Fibroblast of skin of left quadriceps (primary cell): ENCODE measurements at regions not wholly inside any gene's neighbourhood (a gene's known extent, or its start where the extent isn't known, plus 50 kb on each side); places are given as distances from the start of the nearest gene placed in this dataset.
"Not testable (repeated sequence)": the region's sequence is repeated elsewhere in the genome, so short reads cannot be mapped to it uniquely, and the experiment has no call there.

Experiments used
- DNase-seq, 2 experiments: peaks; one replicate each; pipeline ENCODE4 v3.0.0-alpha.2; 2013; ENCODE audit warnings: low read depth in 2 of 2

DNA sequence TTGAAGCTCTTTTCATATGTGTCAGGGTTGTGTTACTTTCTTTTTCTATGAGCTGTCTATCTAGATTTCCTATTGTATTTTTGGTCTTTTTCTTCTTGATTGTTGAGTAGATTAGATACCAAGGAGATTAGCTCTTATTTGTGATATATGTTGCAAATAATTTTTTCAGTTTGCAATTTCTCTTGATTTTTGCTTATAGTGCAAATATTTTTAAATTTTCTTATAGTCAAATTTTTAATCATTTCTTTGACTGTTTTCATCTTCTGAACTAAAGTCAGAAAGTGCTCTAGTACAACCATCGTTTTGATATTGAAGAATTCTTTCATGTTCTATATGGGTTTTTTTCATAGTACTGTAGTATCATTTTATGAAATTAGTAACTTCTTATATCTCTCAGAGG is 193.7 kb downstream of the OSTF1 start:
- DNase-seq = no peak

DNA sequence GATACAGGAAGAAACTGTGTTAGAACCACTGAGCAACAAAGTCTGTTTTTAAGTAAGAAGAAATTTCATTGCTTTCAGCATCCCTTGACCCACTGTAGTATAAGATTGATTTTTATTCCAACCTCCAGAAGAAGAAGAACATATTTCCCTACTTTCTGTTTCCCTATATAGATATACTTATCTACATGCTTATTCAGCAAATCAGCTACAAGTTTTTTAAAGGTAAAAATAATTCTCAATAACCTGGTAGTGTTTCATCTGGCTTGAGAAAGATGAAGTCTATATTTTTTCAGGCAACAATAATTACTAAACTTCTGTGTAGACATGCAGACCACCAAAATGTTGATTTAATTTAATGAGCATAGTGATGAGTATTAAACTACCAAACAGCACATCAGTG is 201.0 kb downstream of the OSTF1 start:
- DNase-seq = no peak

DNA sequence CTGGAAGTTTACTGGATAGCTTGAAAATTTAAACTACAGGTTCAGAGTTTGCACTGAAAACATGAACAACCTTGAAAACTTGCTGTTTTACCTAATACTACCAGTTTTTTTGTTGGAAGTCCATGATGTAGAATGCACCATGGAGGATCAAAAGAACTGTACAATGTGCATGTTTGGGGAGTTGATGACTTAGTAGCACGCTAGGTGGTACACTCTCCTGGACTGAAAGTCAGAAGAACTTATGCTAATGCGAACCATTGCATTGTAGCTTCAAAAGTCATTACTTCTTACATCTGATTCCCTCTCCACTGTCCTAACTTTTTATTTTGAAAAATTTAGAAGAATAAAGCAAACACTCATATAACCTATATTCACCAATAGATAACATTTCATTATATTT is 211.0 kb downstream of the OSTF1 start:
- DNase-seq = no peak

DNA sequence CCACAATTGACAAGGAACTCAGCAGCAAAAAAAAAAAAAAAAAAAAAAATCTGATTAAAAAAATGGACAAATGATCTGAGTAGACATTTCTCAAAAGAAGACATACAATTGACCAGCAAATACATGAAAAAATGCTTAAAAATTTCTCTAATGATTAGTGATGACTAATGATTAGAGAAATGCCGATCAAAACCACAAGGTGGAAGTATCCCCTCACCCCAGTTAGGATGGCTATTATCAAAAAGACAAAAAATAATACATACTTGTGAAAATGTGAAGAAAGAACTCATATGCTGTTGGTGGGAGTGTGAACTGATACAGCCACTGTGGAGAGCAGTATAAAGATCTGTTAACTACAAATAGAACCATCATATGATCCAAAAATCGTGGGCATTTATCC is 245.3 kb downstream of the OSTF1 start:
- no peak for DNase-seq

DNA sequence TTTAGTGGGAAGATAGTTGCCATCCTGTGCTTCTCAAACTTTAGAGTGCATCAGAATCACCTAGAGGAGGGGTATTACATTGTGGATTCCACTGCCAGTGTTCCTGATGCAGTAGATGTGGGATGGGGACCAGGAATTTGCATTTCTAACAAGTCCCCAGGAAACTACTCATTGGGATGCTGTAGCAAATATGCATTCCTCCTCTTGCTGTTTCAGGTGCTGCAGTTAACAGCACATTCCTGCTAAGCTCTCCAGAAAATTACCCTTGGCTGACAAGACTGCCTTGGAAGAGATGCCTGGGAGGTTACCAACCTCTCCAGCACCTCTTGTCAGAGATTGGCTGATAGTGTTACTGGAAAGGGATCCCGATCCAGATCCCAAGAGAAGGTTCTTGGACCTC is 270.5 kb downstream of the OSTF1 start:
- DNase-seq = no peak

DNA sequence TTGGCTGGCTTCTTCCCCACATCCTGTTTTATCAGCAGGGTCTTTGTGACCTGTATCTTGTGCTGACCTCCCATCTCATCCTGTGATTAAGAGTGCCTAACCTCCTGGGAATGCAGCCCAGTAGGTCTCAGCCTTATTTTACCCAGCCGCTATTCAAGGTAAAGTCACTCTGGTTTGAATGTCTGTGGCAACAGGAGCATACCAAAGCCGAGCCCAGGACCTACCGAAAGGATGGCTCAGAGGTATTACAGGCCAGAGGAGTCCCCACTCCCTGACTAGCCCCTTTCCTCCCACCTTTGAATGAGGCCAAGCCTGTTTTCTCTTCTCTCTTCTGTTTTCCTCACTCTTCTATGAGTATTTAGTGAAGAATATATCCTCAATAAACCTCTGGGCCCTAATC is 271.3 kb downstream of the OSTF1 start:
- no peak for DNase-seq

DNA sequence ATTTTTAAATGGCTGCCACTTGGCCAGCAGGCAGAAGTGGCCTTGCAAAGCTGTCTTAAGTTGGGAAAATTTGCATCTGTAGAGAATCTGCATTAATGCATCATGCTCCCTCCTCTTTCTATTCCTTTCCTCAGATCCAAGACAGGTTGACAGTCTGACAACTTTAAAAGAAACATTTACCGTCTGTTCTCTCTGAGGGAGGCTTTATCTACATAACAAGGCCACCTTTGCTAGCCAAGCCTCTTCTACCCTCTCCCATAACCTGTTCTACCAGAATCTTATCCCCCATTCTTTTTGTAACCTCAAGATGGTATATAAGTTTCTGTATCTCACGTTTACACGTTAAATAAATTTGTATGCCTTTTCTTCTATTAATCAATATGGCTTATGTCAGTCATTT is 271.9 kb downstream of the OSTF1 start:
- no peak for DNase-seq

DNA sequence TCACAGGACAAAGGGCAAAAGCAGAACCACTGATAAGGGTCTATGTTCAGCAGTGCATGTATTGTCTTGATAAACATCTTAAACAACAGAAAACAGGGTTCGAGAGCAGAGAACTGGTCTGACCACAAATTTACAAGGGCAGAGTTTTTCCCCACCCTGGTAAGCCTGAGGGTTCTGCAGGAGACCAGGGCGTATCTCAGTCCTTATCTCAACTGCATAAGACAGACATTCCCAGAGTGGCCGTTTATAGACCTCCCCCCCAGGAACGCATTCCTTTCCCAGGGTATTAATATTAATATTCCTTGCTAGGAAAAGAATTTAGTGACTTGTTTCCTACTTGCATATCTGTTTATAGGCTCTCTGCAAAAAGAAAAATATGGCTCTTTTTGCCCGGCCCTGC is 274.1 kb downstream of the OSTF1 start:
- DNase-seq = not testable (repeated sequence)

DNA sequence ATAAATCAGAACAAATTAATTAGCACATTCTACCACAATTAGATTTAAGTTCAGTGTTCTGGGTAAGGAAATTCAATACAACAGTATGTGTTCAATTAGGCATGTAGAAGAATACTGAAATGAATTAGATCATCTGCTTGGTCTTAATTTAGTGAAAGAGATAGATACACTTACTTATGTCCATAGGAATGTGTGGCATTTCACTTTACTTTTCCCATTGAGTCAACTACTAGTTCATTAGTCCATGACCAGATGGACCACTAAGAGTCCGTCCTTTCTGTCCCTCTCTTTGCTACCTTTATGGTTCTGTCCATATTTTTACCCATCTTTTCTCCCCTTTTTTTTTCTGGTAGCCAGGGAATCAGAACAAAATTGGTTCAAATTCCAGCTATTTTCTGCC is 276.9 kb downstream of the OSTF1 start:
- DNase-seq = no peak

DNA sequence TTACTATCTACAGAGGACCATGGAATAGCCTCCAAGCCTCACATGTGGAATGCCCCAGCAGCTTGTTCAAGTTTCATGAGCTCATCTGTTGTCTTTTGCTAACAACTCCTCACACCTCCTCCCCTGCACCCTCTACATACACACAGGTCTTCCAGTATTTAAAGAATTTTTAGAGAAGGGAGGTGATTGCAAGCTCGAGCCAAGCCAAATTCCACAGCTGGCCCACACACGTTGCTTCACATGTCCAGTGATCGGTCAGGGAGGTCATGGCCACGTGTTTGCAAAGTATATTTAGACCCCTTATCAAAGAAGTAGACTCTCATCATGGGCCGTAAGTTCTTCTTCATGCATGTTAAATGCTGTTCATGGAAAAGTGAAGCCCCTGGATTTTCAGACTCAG is 281.7 kb downstream of the OSTF1 start:
- no peak for DNase-seq

DNA sequence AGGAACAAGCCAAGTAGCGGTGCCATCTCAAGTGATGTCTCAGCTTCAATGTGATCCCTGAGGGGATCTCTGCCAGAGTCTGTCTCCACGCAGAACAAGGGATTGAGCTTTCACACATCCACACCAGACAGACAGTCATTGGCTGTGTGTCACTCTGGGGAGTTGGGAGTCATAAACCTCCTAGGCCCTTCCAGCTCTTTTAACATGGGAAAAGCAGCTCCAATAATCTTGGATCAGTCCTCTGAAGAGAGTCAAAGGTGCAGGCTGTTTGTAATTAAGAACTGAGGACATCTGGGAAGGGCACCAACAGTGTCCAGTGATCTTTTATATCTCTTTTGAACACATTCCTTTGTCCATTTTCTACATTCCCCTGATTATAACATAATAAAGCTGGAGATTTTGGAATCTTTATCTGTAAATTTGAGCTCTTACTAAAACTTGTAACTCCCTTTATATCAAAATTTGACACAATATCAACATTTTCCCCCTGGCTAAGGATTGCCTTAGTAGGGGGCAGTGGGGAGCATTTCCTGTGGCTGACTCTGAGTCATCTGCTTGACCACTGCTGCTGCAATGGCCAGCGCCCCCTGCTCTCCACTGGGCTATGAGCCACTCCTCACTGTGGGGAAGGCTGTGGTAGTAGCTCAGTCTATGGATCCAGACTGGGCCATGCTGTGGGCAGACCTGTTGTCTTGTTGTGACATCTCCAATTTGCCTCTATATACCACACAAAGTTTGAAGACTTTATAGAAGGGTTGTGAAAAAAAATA is 284.4 kb downstream of the OSTF1 start:
- DNase-seq = no peak

DNA sequence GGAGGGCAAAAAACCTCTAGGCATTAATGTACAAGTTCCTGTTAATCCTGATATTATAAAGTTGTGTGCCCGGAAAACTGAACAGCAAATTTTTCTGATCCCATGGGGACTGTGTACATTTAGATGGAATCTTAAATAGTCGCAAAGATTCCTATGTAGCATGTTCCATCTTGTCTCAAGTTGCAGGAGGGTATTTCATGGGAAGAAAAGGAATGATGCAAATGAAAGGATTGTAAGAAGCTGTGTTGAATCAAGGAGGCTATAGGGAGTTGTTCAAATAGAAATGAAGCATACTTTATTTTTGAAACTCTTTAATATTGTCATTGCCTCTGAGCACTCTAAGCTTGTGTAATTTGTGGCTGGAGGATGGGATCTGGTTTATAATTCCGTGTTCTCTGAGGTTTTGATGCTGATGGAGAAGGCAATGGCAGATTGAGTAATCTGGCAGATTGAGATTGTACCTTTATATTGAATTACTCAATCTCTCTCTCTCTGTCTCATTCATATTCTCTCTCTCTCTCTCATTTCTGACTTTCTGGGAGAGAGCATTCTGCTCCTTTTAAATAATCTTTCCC is 288.5 kb downstream of the OSTF1 start:
- no peak for DNase-seq

DNA sequence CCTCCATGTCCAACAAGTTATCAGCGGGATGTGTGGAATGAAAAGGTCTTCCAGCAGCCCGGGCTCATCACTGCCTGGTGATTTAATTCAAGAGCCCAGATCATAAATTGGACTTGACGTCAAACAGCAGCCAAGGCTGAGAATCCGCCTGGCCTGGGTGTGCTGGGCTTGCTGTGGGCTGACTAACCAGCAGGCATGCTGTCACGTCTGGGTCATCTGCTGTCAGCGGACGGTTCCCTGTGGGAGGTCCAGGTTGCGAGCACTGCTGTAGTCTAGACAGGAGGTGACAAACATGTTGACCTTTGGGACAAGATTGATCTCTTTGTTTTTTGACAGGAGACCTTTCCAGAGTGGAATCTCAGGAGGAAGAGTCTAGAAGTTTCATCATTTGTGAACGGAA is 289.7 kb downstream of the OSTF1 start:
- no peak for DNase-seq

DNA sequence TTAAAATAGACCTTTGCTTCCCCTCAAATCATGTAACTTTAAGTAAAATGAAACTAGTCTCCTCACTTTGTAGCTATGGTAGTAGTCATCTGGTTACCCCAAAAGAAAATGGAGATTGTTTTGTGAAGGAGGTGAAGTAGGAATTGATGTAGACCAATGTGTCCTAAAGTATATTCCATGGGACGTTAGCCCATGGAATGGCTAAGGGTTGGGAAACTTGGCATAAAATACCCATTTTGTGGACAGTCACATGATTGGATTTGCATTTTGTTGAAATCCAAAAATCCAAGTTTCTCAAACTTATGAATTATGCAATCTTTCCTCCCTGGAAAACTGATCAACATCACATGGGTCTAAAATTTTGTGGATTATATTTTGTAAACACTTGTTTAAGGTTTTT is 290.6 kb downstream of the OSTF1 start:
- DNase-seq = no peak

DNA sequence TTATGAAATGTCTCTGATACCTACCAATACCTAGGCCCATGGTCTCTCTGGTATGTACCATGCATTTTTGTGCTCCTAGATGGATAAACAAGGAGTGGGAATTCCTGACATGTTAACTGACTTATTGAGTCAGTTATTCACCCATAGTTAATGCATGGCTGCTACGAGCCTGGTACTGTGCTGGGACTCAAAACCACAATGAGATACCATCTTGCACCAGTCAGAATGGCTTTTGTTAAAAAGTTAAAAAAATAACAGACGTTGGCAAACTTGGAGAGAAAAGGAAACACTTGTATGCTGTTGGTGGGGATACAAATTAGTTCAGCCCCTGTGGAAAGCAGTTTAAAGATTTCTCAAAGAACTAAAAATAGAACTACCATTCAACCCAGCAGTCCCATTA is 293.8 kb downstream of the OSTF1 start:
- DNase-seq = no peak

DNA sequence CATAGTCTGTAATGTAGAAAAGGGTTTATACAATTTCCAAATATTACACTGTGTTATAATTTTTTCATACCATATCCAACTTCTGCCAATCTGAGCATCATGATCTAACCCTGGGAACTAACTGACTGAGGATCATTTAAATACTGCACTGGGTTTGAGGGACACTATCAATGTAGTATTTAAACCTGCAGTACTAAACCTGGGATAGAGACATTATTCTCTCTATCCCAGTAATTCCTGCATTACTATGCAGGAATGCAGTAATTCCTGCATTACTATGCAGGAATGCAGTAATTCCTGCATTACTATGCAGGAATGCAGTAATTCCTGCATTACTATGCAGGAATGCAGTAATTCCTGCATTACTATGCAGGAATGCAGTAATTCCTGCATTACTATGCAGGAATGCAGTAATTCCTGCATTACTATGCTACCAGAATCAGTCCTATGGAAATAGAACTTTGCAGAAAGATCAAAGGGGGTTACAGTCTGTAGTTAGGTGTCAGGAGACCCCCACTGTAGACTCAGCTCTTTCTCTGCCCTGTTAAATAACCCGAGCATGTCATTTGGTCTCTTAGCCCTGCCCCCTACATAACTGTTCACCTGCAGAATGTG is 295.2 kb downstream of the OSTF1 start:
- DNase-seq = not testable (repeated sequence)

DNA sequence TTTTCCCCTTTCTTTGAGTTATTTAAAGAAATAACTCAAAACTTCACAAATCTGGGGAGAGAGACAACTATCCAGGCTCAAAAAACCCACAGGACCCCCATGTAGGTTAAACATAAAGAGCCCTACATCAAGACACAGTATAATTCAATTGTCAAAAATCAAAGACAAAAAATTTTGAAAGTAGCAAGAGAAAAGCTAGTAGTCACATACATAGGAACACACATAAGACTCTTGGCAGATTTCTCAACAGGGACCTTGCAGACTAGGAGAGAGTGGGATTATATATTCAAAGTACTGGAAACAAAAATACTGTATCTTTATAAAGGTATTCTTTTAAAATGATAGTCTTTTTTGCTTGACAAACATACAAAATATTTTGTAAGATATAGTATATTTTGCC is 296.9 kb downstream of the OSTF1 start:
- DNase-seq = no peak

DNA sequence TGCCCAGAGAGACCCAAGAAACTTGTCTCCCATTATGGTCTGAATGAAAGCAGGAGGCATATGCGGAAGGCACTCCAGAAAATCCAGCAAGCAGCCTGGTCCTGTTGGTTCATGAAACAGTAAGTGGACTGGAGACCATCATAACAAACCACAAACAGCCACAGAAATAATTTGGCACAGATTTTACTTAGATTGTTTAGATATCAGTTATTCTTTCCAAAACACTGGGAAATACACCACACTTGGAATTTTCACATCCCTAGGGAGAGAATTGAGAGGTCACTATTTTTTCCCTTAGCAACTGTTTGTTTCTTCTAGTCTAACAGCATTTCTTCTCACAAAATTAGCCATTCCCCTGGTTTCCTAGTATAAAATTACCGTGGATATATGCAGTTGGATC is 300.8 kb downstream of the OSTF1 start:
- no peak for DNase-seq

DNA sequence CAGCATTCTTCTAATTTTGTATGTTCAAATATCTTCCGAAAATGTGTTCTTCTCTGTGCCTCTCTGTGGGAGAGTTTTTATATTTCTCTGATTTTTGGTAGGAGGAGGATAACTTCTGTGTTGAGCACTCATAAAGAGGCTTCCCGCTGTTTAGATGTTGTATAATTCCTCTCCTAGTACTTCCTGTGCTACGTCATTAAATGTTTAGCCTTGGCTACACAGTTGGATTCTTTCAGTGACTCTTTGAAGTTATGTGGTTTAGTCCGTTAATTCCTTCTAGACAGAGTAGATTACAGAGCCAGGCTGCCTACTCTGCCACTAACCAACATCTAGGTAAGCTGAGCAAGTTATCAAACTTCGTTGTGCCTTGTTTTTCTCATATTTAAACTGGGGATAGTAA is 302.6 kb downstream of the OSTF1 start:
- DNase-seq = no peak

DNA sequence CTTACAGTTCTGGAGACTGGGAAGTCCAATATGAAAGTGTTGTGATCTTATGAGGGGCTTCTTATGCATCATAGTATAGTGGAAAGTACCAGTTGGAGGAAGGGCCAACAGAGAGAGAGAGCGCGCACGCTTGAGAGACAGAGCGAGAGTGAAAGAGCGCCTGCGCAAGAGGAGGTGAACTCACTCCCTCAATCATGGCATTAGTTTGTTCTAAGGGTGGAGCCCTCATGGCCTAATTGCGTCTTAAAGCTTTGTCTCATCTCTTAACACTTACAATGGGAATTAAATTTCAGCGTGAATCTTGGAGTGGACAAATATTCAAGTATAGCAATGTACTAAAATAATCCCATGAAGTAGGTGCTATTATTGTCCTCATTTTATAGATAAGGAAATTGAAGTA is 303.2 kb downstream of the OSTF1 start:
- DNase-seq = no peak

DNA sequence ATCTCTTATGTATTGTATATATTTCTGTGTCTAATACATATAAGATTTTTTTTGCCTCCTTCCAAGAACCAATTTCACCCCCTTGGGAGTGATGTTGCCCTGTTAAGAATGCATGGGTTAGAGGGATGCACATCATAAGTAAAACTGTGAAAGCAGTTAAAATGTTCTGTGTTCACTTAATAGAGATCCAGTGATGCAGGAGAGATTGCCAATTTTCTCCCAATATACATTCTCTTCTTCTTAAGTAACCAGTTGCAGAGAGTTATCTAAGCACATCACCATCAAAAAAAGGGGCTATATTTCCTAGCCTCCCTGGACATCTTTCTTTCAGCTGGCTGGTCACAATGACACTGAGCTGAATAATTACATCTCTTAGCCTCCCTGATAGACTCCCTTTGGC is 307.0 kb downstream of the OSTF1 start:
- DNase-seq = no peak

DNA sequence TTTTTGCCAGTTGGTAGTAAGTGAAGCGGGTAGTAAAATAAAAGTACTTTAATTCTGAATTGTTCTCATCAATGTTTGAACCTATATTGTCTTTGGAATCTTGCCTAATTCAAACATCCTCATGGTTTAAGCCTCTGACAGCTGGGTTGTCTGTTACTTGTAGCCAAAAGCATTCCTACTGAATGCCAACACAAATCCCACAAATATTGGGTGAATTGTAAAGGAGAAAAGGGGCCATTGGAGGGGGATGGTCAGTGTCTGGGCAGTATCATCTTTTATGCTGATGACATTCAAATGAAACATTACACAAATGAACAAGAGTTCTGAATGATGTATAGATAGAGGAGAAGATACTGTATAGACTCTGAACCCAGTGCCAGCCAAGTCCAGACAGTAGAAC is 309.5 kb downstream of the OSTF1 start:
- no peak for DNase-seq

DNA sequence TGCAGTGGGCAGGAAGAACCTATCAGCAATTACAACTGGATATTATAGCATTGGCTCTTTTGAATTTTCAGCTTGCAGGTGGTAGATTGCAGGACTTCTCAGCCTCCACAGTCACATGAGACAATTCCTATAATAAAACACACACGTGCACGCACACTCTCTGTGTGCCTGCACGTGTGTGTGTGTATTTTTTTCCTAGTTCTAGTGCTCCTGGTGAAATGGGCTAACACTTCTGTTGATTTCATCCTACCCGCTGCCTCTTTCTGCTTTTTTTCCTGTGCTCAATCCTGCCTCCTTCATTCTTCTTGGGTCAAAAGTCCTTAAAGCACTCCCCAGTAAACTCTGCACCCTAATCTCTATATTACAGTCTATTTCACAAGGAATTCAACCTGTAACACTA is 320.1 kb downstream of the OSTF1 start:
- no peak for DNase-seq

DNA sequence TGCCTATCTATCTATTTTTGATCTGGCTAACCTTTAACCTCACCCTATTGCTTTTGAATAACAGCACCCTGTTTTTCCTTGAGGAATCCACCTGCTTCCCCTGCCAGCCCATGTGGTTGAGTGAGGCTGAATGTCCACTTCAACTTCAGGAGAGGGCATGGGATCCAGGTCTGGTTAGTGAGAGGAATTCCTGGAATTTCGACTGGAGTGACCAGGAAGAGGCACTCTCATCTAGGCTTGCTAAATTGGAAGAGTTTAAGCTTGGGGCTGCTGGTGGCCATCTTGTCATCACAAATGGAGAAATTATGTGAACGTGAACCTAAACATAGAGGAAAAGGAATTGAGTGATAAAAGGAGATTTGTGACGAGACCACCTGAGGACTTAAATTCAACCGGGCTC is 322.1 kb downstream of the OSTF1 start:
- DNase-seq = no peak
